RWPE1 (cell line): ENCODE measurements at regions not wholly inside any gene's neighbourhood (a gene's known extent, or its start where the extent isn't known, plus 50 kb on each side); places are given as distances from the start of the nearest gene placed in this dataset.
"Not testable (repeated sequence)": the region's sequence is repeated elsewhere in the genome, so short reads cannot be mapped to it uniquely, and the experiment has no call there.

ENCODE experiments used
- CTCF ChIA-PET: fragments of 350-600 bp; sonication (Branson Sonifier 250); formaldehyde crosslinking; extraction: SDS; loops from one replicate; lab custom pipeline; 2021; lab: Yijun Ruan, JAX
- POLR2A ChIA-PET: fragments of 400-600 bp; formaldehyde crosslinking; extraction: SDS; loops from one replicate; lab custom pipeline; 2020; ENCODE audit warnings: antibody characterized with exemption; ENCODE audit not compliant: low non-redundant PET; lab: Yijun Ruan, JAX
- DNase-seq: peaks from one replicate; pipeline ENCODE4 v3.0.0; 2012; ENCODE audit warnings: low spot score
- H3K27ac ChIP-seq: fragments of 450-650 bp; 2 replicates; pipeline ENCODE4 v1.5.1; 2017
- CTCF ChIP-seq: fragments of 450-650 bp; conservative IDR thresholded peaks from 2 replicates; pipeline ENCODE4 v1.5.1; 2017; ENCODE audit warnings: low read depth, mild to moderate bottlenecking

- no peak for TF ChIP-seq CTCF
- CTCF ChIA-PET = no interaction called here
- no peak for DNase-seq
- H3K27ac ChIP-seq = 0 out of 2 replicates have a peak overlapping the region, but pooled peaks have one; percentile 15
- POLR2A ChIA-PET = no interaction called here
Measured at GRCh38 chr12:131235871-131236271, 282.2 kb downstream of the ADGRD1 start.

- ChIA-PET POLR2A (no interaction called here), CTCF (interaction anchor here (0.6 kb wide), 1 partner anchor 431 kb away, joined by 4 read pairs; no protein-coding TSS in a partner anchor)
- DNase-seq = no peak
- no peak for TF ChIP-seq CTCF
- H3K27ac ChIP-seq = no peak overlapping the region
Measured at GRCh38 chr12:131239384-131240094, 285.8 kb downstream of the ADGRD1 start.

- CTCF ChIA-PET = no interaction called here
- H3K27ac ChIP-seq = no peak overlapping the region
- TF ChIP-seq CTCF = no peak
- POLR2A ChIA-PET = no interaction called here
- DNase-seq = no peak
Measured at GRCh38 chr12:131241517-131241916, 287.8 kb downstream of the ADGRD1 start.

- H3K27ac ChIP-seq = no peak overlapping the region
- POLR2A ChIA-PET = no interaction called here
- CTCF ChIA-PET = no interaction called here
- no peak for TF ChIP-seq CTCF
- DNase-seq = peak; percentile 26
Measured at GRCh38 chr12:131242741-131243496, 289.2 kb downstream of the ADGRD1 start.

GRCh38 chr12:131244157-131244688, 290.5 kb downstream of the ADGRD1 start:
- CTCF ChIA-PET, POLR2A ChIA-PET, DNase-seq, H3K27ac ChIP-seq: not testable (repeated sequence)

GRCh38 chr12:131245161-131245560, 291.5 kb downstream of the ADGRD1 start:
- H3K27ac ChIP-seq, CTCF ChIA-PET, POLR2A ChIA-PET, DNase-seq: not testable (repeated sequence)

GRCh38 chr12:131245564-131246355, 292.1 kb downstream of the ADGRD1 start:
- TF ChIP-seq CTCF = no peak
- no peak for DNase-seq
- no peak overlapping the region for H3K27ac ChIP-seq
- ChIA-PET POLR2A (no interaction called here), CTCF (no interaction called here)

- DNase-seq, H3K27ac ChIP-seq, CTCF ChIA-PET, POLR2A ChIA-PET: not testable (repeated sequence)
Measured at GRCh38 chr12:131247026-131247725, 293.5 kb downstream of the ADGRD1 start.

- H3K27ac ChIP-seq, CTCF ChIA-PET, DNase-seq, POLR2A ChIA-PET: not testable (repeated sequence)
Measured at GRCh38 chr12:131247875-131248274, 294.2 kb downstream of the ADGRD1 start.
